ENCODE measurements at regions not wholly inside any gene's neighbourhood (a gene's known extent, or its start where the extent isn't known, plus 50 kb on each side); places are given as distances from the start of the nearest gene placed in this dataset.

GRCh38 chr2:41460661-41461060, 587.2 kb upstream of the PKDCC start:
- no peak for DNase-seq
- ATAC-seq = no peak

DNA sequence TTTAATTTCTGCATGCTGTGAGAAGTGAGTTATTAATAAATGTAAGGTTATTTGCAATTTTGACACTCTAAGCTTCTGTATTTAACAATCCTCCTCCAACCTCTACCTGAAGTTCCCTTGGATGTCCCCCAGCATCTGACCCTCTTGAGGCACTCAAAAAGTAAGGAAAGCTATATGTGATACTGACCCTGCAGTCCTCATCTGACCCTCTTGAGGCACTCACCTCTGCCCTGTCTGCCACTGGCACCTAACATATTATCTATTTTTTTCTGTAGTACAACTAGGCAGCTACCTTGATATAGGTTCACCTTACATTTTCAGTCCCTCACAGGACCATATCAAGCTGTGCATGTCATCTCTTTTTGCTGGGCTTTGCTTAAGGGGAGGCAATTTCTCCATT, 583.4 kb upstream of the PKDCC start:
- DNase-seq (no peak), ATAC-seq (no peak)
- intact Hi-C loops (cut with DNase I, micrococcal nuclease) = no loop called here

More at GRCh38 chr2:41460661-41461060, 587.2 kb upstream of the PKDCC start:
- intact Hi-C loops (cut with DNase I, micrococcal nuclease) = no loop called here

DNA sequence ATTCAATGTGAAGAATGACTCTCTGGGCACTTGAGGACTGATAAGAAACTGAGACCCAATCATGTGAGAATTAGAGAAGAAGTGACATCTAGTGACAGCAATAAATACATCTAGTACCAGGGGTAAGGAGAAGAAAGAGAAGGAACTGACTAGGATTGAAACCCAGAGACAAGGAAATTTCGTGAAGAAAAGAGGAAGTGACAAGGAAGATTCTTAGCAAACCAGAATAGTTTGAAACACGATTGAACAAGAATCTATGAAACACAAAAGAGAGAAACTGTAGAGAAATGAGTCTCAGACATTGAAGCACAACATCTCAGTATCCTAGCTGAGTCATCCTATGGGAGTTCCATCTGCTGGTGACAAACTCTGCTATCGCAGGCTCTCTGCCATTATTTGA, 571.9 kb upstream of the PKDCC start:
- intact Hi-C loops (cut with DNase I, micrococcal nuclease) = no loop called here
- DNase-seq = no peak
- ATAC-seq = no peak

- ATAC-seq = no peak
- DNase-seq = no peak
- intact Hi-C loops (cut with DNase I, micrococcal nuclease) = no loop called here
Measured at GRCh38 chr2:41482659-41483058, 565.2 kb upstream of the PKDCC start.

GRCh38 chr2:41483226-41483625, 564.6 kb upstream of the PKDCC start:
- DNase-seq (no peak), ATAC-seq (no peak)
- intact Hi-C loops (cut with DNase I, micrococcal nuclease) = no loop called here

DNA sequence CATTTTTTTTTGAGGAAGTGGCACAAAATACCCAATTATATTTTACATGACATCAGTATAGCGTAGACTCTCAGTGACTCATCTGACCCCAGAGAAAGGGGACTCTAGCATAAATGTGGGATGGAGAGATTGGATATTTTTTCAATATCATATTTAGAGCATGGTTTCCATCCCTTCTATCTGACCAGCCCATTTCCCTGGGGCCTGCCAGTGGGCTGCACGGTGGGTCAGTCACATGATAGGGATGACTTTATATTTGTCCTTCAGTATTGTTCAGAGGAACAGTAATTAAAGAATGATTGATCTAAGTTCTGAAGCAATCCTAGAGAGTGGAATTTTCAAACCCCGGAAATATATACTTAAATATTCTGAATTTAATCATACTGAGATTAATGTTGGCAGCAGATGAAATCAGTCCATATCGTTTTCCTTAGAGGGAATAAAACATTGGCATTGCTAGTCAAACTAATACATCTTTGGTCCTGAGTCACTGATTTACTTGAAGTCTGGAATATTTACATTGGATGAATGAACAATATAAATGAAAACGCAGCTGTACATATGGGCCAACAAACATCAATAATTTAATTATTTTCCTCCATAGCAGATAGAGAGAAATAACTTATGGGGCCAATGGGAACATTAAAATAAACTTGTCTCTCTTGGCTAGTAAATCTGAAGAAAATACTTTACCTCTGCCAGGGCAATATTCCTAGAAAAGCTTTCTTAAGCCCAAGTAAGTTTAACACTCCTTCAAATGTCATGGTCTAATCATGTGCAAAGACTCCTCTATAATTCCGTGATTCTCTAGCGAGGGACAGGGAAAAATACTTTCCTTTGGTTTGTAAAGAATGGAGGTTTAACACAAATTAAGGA, 563.6 kb upstream of the PKDCC start:
- no peak for DNase-seq
- intact Hi-C loops (cut with DNase I, micrococcal nuclease) = no loop called here
- ATAC-seq = no peak

GRCh38 chr2:41484858-41485234, 563.0 kb upstream of the PKDCC start:
- DNase-seq = no peak
- ATAC-seq = no peak
- intact Hi-C loops (cut with DNase I, micrococcal nuclease) = no loop called here

GRCh38 chr2:41486948-41487347, 560.9 kb upstream of the PKDCC start:
- intact Hi-C loops (cut with DNase I, micrococcal nuclease) = no loop called here
- DNase-seq = no peak
- ATAC-seq = no peak

DNA sequence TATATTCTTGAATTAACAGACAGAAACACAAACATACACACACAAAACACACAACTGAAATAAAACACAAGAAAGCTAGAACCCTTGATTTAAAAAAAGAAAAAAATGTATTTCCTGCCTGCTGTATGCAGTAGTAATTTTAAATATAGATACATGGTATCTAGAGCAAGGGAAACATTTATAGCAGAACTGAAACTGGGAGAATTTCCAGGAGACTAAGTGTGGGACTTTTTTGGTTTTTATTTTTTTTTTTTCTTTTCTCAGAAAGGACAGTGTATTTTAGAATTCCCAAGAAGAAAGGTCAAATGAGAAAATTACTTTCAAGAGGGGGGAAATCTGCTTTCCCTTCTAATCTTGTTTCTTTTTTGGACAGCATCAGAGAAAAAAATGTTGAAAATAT, 558.9 kb upstream of the PKDCC start:
- no peak for DNase-seq
- ATAC-seq = no peak
- intact Hi-C loops (cut with DNase I, micrococcal nuclease) = no loop called here

DNA sequence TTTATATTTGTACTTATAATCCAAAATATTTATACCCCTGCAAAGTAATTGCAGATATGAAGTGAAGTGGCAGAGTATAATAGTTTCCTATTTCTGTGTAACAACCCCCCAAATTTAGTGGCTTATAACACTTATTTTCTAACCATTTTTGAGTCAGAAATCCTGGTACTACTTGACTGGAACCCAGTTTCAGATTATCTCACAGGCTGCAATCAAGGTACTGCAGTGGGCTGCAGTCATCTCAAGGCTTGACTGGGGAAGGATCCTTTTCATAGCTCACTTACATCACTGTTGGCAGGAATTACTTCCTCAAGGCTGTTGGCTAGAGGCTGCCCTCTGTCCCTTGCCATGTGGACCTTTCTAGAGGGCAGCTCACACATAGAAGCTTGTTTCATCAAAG, 558.2 kb upstream of the PKDCC start:
- no peak for ATAC-seq
- intact Hi-C loops (cut with DNase I, micrococcal nuclease) = no loop called here
- DNase-seq = no peak

DNA sequence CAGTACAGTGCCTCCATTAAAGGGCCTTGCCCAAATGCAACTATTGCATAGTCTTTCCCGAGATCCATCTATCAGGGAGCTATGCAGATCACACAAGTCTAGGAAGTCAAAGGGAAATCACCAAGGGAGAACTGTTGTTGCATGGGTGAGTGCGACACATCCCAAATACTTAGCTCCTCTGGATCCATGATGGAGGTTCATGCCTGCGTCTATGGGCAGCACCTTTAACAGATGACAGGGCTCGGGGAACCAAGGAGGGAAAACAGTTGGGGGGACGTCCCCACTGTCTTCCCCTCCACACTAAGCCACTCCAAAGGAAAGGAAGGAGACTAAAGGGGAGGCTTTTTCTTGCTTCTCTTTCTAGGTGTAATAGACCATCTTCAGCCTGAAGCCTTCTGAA, 552.8 kb upstream of the PKDCC start:
- ATAC-seq = no peak

GRCh38 chr2:41496908-41497307, 550.9 kb upstream of the PKDCC start:
- no peak for DNase-seq
- no peak for ATAC-seq
- intact Hi-C loops (cut with DNase I, micrococcal nuclease) = no loop called here

More for the DNA sequence above, 552.8 kb upstream of the PKDCC start:
- no peak for DNase-seq
- intact Hi-C loops (cut with DNase I, micrococcal nuclease) = no loop called here

DNA sequence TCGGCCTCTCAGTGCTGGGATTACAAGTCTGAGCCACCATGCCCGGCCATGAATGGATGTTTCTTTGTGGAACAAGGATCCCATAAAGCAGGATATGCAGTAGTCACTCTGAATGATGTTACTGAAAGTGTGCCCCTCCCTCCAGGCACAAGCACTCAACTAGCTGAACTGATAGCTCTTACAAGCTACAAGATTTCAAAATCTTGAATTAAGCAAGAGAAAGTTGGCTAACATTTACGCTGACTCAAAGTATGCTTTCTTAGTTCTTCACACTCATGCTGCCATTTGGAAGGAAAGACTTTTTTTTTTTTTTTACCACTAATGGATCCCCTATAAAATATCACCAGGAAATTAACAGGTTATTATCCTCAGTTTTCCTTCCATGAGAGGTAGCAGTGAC, 549.0 kb upstream of the PKDCC start:
- intact Hi-C loops (cut with DNase I, micrococcal nuclease) = no loop called here
- DNase-seq = no peak
- no peak for ATAC-seq

DNA sequence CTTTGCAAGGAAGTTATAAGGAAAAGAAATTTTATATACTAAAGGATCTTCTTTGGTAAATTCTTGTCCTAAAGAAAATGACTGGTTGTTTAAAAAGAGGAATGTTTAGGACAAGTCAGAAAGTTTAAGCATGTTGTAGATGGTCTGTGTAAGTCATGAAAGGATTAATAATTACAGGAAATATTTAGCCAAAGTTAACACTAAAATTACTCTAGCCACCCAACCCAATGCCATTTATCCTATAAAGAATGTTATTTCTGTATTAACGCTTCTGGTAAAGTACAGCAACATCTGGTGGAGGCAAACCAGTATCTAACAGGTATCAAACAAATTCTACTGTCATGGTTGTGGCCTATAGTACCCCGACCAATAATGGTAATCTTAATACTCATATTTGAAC, 546.9 kb upstream of the PKDCC start:
- no peak for ATAC-seq
- no peak for DNase-seq
- intact Hi-C loops (cut with DNase I, micrococcal nuclease) = no loop called here

- intact Hi-C loops (cut with DNase I, micrococcal nuclease) = no loop called here
- ATAC-seq (no peak), DNase-seq (no peak)
Measured at GRCh38 chr2:41502752-41503151, 545.1 kb upstream of the PKDCC start.

- intact Hi-C loops (cut with DNase I, micrococcal nuclease) = no loop called here
- DNase-seq = no peak
- no peak for ATAC-seq
Measured at GRCh38 chr2:41504532-41504931, 543.3 kb upstream of the PKDCC start.

DNA sequence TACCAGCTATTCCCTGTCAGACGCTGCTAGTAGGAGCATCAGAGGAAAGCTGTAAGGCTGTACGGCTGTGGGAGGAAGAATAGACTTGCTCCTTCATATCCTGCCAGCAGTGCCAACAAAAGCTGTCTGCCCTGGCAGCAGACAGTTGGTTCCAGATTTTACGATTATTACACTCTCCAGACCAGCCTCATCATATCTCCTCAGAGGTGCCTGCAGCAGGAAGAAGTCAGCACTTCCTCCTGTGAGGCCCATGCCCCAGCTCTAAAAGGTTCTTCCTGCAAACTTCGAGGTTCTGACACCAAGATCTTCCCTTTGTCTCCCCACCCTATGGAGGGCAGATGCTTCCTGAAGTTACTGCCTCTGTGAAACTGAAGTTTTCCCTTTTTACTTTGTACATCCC, 537.7 kb upstream of the PKDCC start:
- DNase-seq (no peak), ATAC-seq (no peak)
- intact Hi-C loops (cut with DNase I, micrococcal nuclease) = no loop called here

- DNase-seq = no peak
- intact Hi-C loops (cut with DNase I, micrococcal nuclease) = no loop called here
- ATAC-seq = no peak
Measured at GRCh38 chr2:41521211-41521610, 526.6 kb upstream of the PKDCC start.

GRCh38 chr2:41527525-41528323, 520.1 kb upstream of the PKDCC start:
- no peak for DNase-seq
- ATAC-seq = no peak
- intact Hi-C loops (cut with DNase I, micrococcal nuclease) = no loop called here

DNA sequence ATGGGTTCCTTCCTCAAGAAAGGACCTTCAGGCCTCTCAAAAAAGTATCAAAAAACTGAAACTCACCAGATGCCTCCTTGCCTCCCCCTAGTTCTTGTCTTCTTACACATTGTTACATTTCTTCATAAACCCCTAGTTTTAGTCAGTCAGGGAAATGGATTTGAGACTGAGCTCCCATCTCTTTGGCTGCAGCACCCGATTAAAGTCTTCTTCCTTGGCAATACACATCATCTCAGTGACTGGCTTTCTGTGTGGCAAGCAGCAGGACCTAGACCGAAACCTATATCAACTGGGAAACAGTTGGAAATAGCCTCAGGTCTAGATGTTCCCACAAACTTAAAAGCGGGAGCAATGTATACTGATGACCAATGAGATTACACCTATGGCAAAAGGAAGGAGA, 512.2 kb upstream of the PKDCC start:
- intact Hi-C loops (cut with DNase I, micrococcal nuclease) = no loop called here
- no peak for DNase-seq
- no peak for ATAC-seq

All from left colon (tissue), 2 donors.